Fibroblast of lung (primary cell): ENCODE measurements at regions not wholly inside any gene's neighbourhood (a gene's known extent, or its start where the extent isn't known, plus 50 kb on each side); places are given as distances from the start of the nearest gene placed in this dataset.

Experiments
- DNase-seq, 2 donors: peaks; one replicate each; pipeline versions ENCODE4 v3.0.0 to v3.0.0-alpha.2; 2010; ENCODE audit warnings: low read depth in 2 of 2
- H2AFZ ChIP-seq: 2 replicates; pipeline ENCODE4 v1.5.1; 2012; ENCODE audit warnings: low read length, control low read depth, inconsistent platforms
- H3K27ac ChIP-seq: 2 replicates; pipeline ENCODE4 v1.5.1; 2011; ENCODE audit warnings: low read length, control low read depth; ENCODE audit not compliant: insufficient read depth
- H3K27me3 ChIP-seq: 2 replicates; pipeline ENCODE4 v1.5.1; 2011; ENCODE audit warnings: mild to moderate bottlenecking, low read length; ENCODE audit not compliant: control insufficient read depth, insufficient read depth
- H3K36me3 ChIP-seq: 2 replicates; pipeline ENCODE4 v1.5.1; 2011; ENCODE audit warnings: low read length; ENCODE audit not compliant: control insufficient read depth, insufficient read depth
- H3K4me1 ChIP-seq: 2 replicates; pipeline ENCODE4 v1.5.1; 2011; ENCODE audit warnings: low read length; ENCODE audit not compliant: control insufficient read depth, insufficient read depth; ENCODE audit errors: extremely low read depth
- H3K4me2 ChIP-seq: 2 replicates; pipeline ENCODE4 v1.5.1; 2011; ENCODE audit warnings: low read length, control low read depth; ENCODE audit not compliant: insufficient read depth; ENCODE audit errors: extremely low read depth
- H3K4me3 ChIP-seq, 4 experiments: fragments of 200-600 bp in 1 of 4; sonication (generic) in 1 of 4; replicated peaks in 1 of 4; 2 replicates each; pipeline ENCODE4 v1.5.1; 2011 to 2016; ENCODE audit warnings: low read length in 4 of 4, low read depth in 3 of 4, mild to moderate bottlenecking in 3 of 4, control low read depth in 2 of 4, inconsistent platforms in 1 of 4, mixed read lengths in 1 of 4; ENCODE audit not compliant: insufficient read depth in 1 of 4; ENCODE audit errors: control extremely low read depth in 1 of 4
- H3K79me2 ChIP-seq: 2 replicates; pipeline ENCODE4 v1.5.1; 2012; ENCODE audit warnings: mild to moderate bottlenecking, low read length, inconsistent platforms; ENCODE audit not compliant: control insufficient read depth, insufficient read depth
- H3K9ac ChIP-seq: 2 replicates; pipeline ENCODE4 v1.5.1; 2011; ENCODE audit warnings: mild to moderate bottlenecking, low read length, control low read depth; ENCODE audit not compliant: insufficient read depth
- H3K9me3 ChIP-seq: 2 replicates; pipeline ENCODE4 v1.5.1; 2012; ENCODE audit warnings: low read depth, low read length; ENCODE audit not compliant: control insufficient read depth, insufficient read depth
- H4K20me1 ChIP-seq: 2 replicates; pipeline ENCODE4 v1.5.1; 2011; ENCODE audit warnings: low read length; ENCODE audit not compliant: control insufficient read depth, insufficient read depth; ENCODE audit errors: extremely low read depth
- EZH2 ChIP-seq: IDR thresholded peaks from 2 replicates; pipeline ENCODE4 v1.5.1; 2012; ENCODE audit warnings: low read length, control low read depth, mild to moderate bottlenecking; ENCODE audit errors: missing control alignments
- TF ChIP-seq, protein P1 (sequence below), 2 donors: IDR thresholded peaks in 1 of 2; conservative IDR thresholded peaks in 1 of 2; 1 replicate in 1 of 2; 2 replicates in 1 of 2; pipeline ENCODE4 v1.5.1; 2011 to 2012; ENCODE audit warnings: low read length in 2 of 2, control low read depth in 1 of 2, inconsistent platforms in 1 of 2, low read depth in 1 of 2, mild to moderate bottlenecking in 1 of 2

DNA sequence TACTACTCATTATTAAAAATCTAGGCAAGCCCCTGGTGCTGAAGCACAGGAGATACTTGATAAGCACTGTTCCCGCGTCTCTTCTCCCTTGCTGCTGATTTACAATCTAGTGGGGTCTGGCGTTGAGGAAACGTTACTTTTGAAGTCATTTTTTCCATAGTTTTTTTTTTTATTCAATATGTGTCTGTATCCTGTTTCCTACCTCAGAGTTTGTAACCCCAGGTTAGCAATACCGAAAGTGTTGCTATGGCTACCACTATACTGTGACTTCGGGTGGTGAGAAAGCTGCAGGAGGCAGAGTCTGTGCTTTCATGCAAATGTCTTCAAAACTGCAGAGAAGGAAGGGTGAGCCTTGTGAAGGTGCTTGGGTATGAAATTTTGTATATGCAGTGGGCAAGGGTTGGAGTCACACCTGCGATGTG lies 458.8 kb upstream of the GHITM start:
- Histone ChIP-seq H3K4me3 (no peak overlapping the region), H3K4me1 (no peaks in the 10 kb centered on the region), H2AFZ (no peak overlapping the region), H3K36me3 (no peaks in the 10 kb centered on the region), H3K27ac (no peak overlapping the region), H3K9ac (no peak overlapping the region), H3K9me3 (no peaks in the 10 kb centered on the region), H4K20me1 (no peaks in the 10 kb centered on the region), H3K27me3 (no peaks in the 10 kb centered on the region), H3K79me2 (no peaks in the 10 kb centered on the region), H3K4me2 (no peak overlapping the region)
- TF ChIP-seq, protein P1, sequence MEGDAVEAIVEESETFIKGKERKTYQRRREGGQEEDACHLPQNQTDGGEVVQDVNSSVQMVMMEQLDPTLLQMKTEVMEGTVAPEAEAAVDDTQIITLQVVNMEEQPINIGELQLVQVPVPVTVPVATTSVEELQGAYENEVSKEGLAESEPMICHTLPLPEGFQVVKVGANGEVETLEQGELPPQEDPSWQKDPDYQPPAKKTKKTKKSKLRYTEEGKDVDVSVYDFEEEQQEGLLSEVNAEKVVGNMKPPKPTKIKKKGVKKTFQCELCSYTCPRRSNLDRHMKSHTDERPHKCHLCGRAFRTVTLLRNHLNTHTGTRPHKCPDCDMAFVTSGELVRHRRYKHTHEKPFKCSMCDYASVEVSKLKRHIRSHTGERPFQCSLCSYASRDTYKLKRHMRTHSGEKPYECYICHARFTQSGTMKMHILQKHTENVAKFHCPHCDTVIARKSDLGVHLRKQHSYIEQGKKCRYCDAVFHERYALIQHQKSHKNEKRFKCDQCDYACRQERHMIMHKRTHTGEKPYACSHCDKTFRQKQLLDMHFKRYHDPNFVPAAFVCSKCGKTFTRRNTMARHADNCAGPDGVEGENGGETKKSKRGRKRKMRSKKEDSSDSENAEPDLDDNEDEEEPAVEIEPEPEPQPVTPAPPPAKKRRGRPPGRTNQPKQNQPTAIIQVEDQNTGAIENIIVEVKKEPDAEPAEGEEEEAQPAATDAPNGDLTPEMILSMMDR (conservative IDR thresholded peaks at IDR 0.05 in 1 of 2, IDR thresholded peaks at IDR 0.05 in 1 of 2; ENCODE audit: low read depth in 1 of 2, low read length in 2 of 2): no peak
- TF ChIP-seq EZH2: no peak
- no peak for DNase-seq

- no peak overlapping the region for H3K4me3 ChIP-seq
- H3K27me3 ChIP-seq: no peaks in the 10 kb centered on the region
- TF ChIP-seq, protein P1 (conservative IDR thresholded peaks at IDR 0.05 in 1 of 2, IDR thresholded peaks at IDR 0.05 in 1 of 2; ENCODE audit: low read depth in 1 of 2, low read length in 2 of 2): no peak
- no peak for TF ChIP-seq EZH2
- no peaks in the 10 kb centered on the region for H3K79me2 ChIP-seq
- no peaks in the 10 kb centered on the region for H3K4me1 ChIP-seq
- H3K4me2 ChIP-seq: no peak overlapping the region
- DNase-seq: no peak
- no peaks in the 10 kb centered on the region for H3K9me3 ChIP-seq
- no peak overlapping the region for H3K27ac ChIP-seq
- H3K9ac ChIP-seq: no peak overlapping the region
- H2AFZ ChIP-seq: no peak overlapping the region
- no peaks in the 10 kb centered on the region for H4K20me1 ChIP-seq
- H3K36me3 ChIP-seq: no peaks in the 10 kb centered on the region
Measured at GRCh38 chr10:83682414-83682813, 456.9 kb upstream of the GHITM start.

- no peaks in the 10 kb centered on the region for H4K20me1 ChIP-seq
- DNase-seq: peak; percentile 0 to 28
- no peaks in the 10 kb centered on the region for H3K36me3 ChIP-seq
- H3K79me2 ChIP-seq: no peaks in the 10 kb centered on the region
- H3K4me3 ChIP-seq: no peak overlapping the region
- no peak overlapping the region for H3K9ac ChIP-seq
- no peaks in the 10 kb centered on the region for H3K4me1 ChIP-seq
- TF ChIP-seq, protein P1 (conservative IDR thresholded peaks at IDR 0.05 in 1 of 2, IDR thresholded peaks at IDR 0.05 in 1 of 2; ENCODE audit: low read depth in 1 of 2, low read length in 2 of 2): no peak
- TF ChIP-seq EZH2: no peak
- H2AFZ ChIP-seq: no peak overlapping the region
- no peaks in the 10 kb centered on the region for H3K27me3 ChIP-seq
- H3K9me3 ChIP-seq: no peaks in the 10 kb centered on the region
- no peak overlapping the region for H3K4me2 ChIP-seq
- H3K27ac ChIP-seq: no peak overlapping the region
Measured at GRCh38 chr10:83685458-83685857, 453.9 kb upstream of the GHITM start.
